Natural killer cell (primary cell): ENCODE measurements at regions not wholly inside any gene's neighbourhood (a gene's known extent, or its start where the extent isn't known, plus 50 kb on each side); places are given as distances from the start of the nearest gene placed in this dataset.

Source experiments
- ATAC-seq, 3 donors: fragments of 150-1000 bp in 2 of 3; fragments of 200-7000 bp in 1 of 3; cut with Tn5 transposase; 1 replicate in 1 of 3; 2 replicates in 2 of 3; pipeline ENCODE4 v1.10.0; 2021; ENCODE audit warnings: mild to moderate bottlenecking in 2 of 3, moderate library complexity in 2 of 3
- DNase-seq, 2 donors: peaks; one replicate each; pipeline versions ENCODE4 v3.0.0 to v3.0.0-alpha.2; 2013 to 2021; ENCODE audit warnings: mixed read lengths in 1 of 2
- H3K27ac ChIP-seq: one replicate; pipeline ENCODE4 v1.5.1; 2013; ENCODE audit warnings: mild to moderate bottlenecking, low read length
- H3K27me3 ChIP-seq: one replicate; pipeline ENCODE4 v1.6.1; 2013; ENCODE audit warnings: low read length; ENCODE audit not compliant: control insufficient read depth, insufficient read depth
- H3K36me3 ChIP-seq: one replicate; pipeline ENCODE4 v1.6.1; 2013; ENCODE audit warnings: low read length; ENCODE audit not compliant: control insufficient read depth, insufficient read depth
- H3K4me1 ChIP-seq: one replicate; pipeline ENCODE4 v1.6.1; 2013; ENCODE audit warnings: low read length; ENCODE audit not compliant: control insufficient read depth, insufficient read depth
- H3K4me3 ChIP-seq: one replicate; pipeline ENCODE4 v1.5.1; 2013; ENCODE audit warnings: low read length
- H3K9me3 ChIP-seq: one replicate; pipeline ENCODE4 v1.6.1; 2013; ENCODE audit warnings: low read length; ENCODE audit not compliant: control insufficient read depth, insufficient read depth
- H3K27ac Mint-ChIP-seq, 2 donors: one replicate each; pipeline ENCODE4 v1.8.0; 2022; ENCODE audit warnings: mild to moderate bottlenecking in 2 of 2, mixed read lengths in 2 of 2, moderate library complexity in 1 of 2
- H3K27me3 Mint-ChIP-seq, 2 donors: one replicate each; pipeline ENCODE4 v1.8.0; 2022; ENCODE audit warnings: low read depth in 2 of 2, mixed read lengths in 2 of 2
- H3K36me3 Mint-ChIP-seq: one replicate; pipeline ENCODE4 v1.8.0; 2022; ENCODE audit warnings: mixed read lengths
- H3K4me1 Mint-ChIP-seq, 2 donors: one replicate each; pipeline ENCODE4 v1.8.0; 2022; ENCODE audit warnings: mixed read lengths in 2 of 2
- H3K4me3 Mint-ChIP-seq: one replicate; pipeline ENCODE4 v1.8.0; 2022; ENCODE audit warnings: mild to moderate bottlenecking, moderate library complexity, mixed read lengths
- H3K9me3 Mint-ChIP-seq, 2 donors: one replicate each; pipeline ENCODE4 v1.8.0; 2022; ENCODE audit warnings: mixed read lengths in 2 of 2
- CTCF ChIP-seq: fragments of 200-600 bp; IDR thresholded peaks from one replicate; pipeline ENCODE4 v1.8.0; 2022; ENCODE audit warnings: antibody characterized with exemption
- WGBS: methylation state at CpG from one replicate; pipeline ENCODE4 v1.1.7; 2013; ENCODE audit warnings: missing lambda C conversion rate; ENCODE audit not compliant: insufficient coverage; 5-methylcytosine and 5-hydroxymethylcytosine counted together
- intact Hi-C: fragments of 100-400 bp; cut with micrococcal nuclease; formaldehyde crosslinking; loops from one replicate; pipeline ENCODE4 v1.14.2; 2022

- 88% methylated on average over 3 of the region's 3 CpGs for WGBS
- intact Hi-C loops: no loop called here
- ATAC-seq (no peak), DNase-seq (no peak)
- Histone ChIP-seq H3K36me3 (no peaks in the 10 kb centered on the region), H3K4me3 (no peak overlapping the region), H3K4me1 (no peaks in the 10 kb centered on the region), H3K27ac (no peak overlapping the region), H3K9me3 (no peaks in the 10 kb centered on the region), H3K27me3 (no peaks in the 10 kb centered on the region)
- Mint-ChIP-seq H3K36me3 (no peaks in the 10 kb centered on the region), H3K4me3 (no peak overlapping the region), H3K27ac (no peak overlapping the region), H3K27me3 (no peaks in the 10 kb centered on the region), H3K9me3 (peaks cover 0 to 4% of the 10 kb centered on the region in 2 donors), H3K4me1 (no peaks in the 10 kb centered on the region)
- TF ChIP-seq CTCF: no peak
Observed at GRCh38 chr4:149956678-149957077, 121.6 kb upstream of the DCLK2 start.

DNA sequence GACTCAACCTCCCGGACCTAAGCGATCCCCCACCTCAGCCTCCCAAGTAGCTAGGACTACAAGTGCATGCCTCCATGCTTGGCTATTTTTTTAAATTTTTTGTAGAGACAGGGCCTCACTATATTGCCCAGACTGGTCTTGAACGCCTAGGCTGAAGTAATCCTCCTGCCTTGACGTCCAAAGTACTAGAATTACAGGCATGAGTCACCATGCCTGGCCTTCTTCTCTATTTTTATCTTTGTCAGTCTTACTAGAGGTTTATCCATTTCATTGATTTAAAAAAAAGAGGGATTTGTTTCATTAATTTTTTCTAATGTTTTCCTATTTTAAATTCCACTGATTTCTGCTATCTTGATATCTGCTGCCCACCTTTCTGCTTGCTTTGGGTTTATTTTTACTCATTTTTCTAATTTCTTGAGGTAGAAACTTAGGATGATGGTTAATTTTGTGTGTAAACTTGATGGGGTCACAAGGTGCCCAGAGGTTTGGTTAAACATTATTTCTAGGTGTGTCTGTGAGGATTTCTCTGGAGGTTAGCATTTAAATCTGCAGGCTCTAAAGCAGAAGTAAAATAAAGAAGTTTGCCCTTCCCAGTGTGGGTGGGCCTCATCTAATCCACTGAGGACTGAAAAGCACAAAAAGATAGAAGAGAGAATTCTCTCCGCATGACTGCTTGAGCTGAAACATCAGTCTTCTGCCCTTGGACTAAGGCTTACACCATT is 116.2 kb upstream of the DCLK2 start:
- TF ChIP-seq CTCF: no peak

GRCh38 chr4:149964001-149964796 is 114.0 kb upstream of the DCLK2 start:
- 91% methylated on average over 8 of the region's 8 CpGs for WGBS
- Histone ChIP-seq H3K9me3 (no peaks in the 10 kb centered on the region), H3K27me3 (peaks cover 2% of the 10 kb centered on the region), H3K27ac (no peak overlapping the region), H3K4me1 (no peaks in the 10 kb centered on the region), H3K4me3 (no peak overlapping the region), H3K36me3 (no peaks in the 10 kb centered on the region)
- no peaks in the 10 kb centered on the region for H3K4me1 Mint-ChIP-seq
- DNase-seq: no peak
- intact Hi-C loops: no loop called here
- H3K36me3 Mint-ChIP-seq: no peaks in the 10 kb centered on the region
- TF ChIP-seq CTCF: no peak
- no peak overlapping the region for H3K27ac Mint-ChIP-seq
- no peaks in the 10 kb centered on the region for H3K9me3 Mint-ChIP-seq
- ATAC-seq: no peak
- H3K4me3 Mint-ChIP-seq: no peak overlapping the region
- peaks cover 0 to 3% of the 10 kb centered on the region in 2 donors for H3K27me3 Mint-ChIP-seq

More for the DNA sequence above, 116.2 kb upstream of the DCLK2 start:
- no peaks in the 10 kb centered on the region for H3K4me1 ChIP-seq
- H3K9me3 ChIP-seq: no peaks in the 10 kb centered on the region
- H3K36me3 ChIP-seq: no peaks in the 10 kb centered on the region
- 84% methylated on average over 5 of the region's 5 CpGs for WGBS
- Mint-ChIP-seq H3K36me3 (no peaks in the 10 kb centered on the region), H3K9me3 (peaks cover 0 to 4% of the 10 kb centered on the region in 2 donors), H3K27me3 (peaks cover 0 to 3% of the 10 kb centered on the region in 2 donors), H3K4me1 (no peaks in the 10 kb centered on the region), H3K4me3 (no peak overlapping the region), H3K27ac (no peak overlapping the region)
- H3K27me3 ChIP-seq: peaks cover 2% of the 10 kb centered on the region
- no peak overlapping the region for H3K27ac ChIP-seq
- no peak overlapping the region for H3K4me3 ChIP-seq
- intact Hi-C loops: no loop called here
- no peak for DNase-seq
- ATAC-seq: no peak
